ENCODE measurements at regions not wholly inside any gene's neighbourhood (a gene's known extent, or its start where the extent isn't known, plus 50 kb on each side); places are given as distances from the start of the nearest gene placed in this dataset.

DNA sequence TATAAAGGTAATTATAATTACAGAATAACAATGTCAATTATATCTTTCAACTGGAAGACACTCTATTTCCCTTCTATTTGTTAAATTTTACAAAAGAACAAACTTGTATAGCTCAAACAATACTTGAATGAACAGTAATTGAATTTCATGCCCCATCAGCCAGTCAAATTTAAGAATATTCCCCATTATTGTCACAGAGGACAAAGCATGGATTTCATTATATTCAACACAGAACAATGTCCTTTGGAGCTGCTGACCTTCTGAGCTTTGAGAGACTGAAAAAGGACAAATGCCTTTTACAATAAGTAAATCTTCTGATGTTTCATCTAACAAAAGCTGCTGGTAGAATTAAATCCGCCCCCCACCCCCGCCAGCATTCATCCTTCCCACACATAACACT lies 187.5 kb upstream of the MC4R start:
- Histone ChIP-seq H3K27ac (no peak overlapping the region), H3K4me3 (no peak overlapping the region), H3K4me1 (replicated peaks in 1 of 2) (no peaks in the 10 kb centered on the region)
- ATAC-seq (replicated peaks in 6 of 8), result peak in 1 of 8 experiments; percentile 42
- 50 to 63% (median 60%) methylated on average over 1 to 2 of the region's 2 CpGs; no CpG with 5 or more reads in 7 of the 10 experiments for WGBS, 10 experiments
- in situ Hi-C loops (cut with MboI; ENCODE audit: low pct_unique_long_range_greater_than_20kb in 2 of 9, low sequenced_read_pairs in 9 of 9, unreplicated experiment in 9 of 9), result loop anchor here in 2 of 9 experiments (25.0 kb wide), 1 partner anchor 573 kb away; no protein-coding TSS in a partner anchor

DNA sequence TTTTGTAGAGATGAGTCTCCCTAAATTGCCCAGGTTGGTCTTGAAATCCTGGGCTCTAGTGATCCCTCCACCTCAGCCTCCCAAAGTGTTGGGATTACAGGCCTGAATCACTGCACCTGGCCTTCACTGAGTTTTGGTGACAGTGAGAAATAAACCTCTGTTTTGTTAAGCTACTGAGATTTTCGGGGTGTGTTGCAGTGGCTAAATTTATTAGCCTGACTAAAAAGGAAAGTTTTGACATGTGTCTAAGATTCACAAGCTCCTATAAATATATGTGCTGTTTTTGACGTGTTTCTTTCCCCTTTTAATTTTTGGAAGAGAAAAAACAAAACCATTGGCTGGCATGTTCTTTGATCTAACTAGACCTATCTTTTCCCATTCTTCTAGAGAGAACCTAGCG lies 190.5 kb upstream of the MC4R start:
- in situ Hi-C loops (cut with MboI; ENCODE audit: low pct_unique_long_range_greater_than_20kb in 2 of 9, low sequenced_read_pairs in 9 of 9, unreplicated experiment in 9 of 9), result loop anchor here in 2 of 9 experiments (25.0 kb wide), 1 partner anchor 576 kb away; no protein-coding TSS in a partner anchor
- no peak for ATAC-seq (replicated peaks in 6 of 8)
- 27 to 94% (median 77%) methylated on average over 2 to 3 of the region's 3 CpGs; no CpG with 5 or more reads in 2 of the 10 experiments for WGBS, 10 experiments
- Histone ChIP-seq H3K27ac (no peak overlapping the region), H3K4me3 (no peak overlapping the region), H3K4me1 (replicated peaks in 1 of 2) (no peaks in the 10 kb centered on the region)

DNA sequence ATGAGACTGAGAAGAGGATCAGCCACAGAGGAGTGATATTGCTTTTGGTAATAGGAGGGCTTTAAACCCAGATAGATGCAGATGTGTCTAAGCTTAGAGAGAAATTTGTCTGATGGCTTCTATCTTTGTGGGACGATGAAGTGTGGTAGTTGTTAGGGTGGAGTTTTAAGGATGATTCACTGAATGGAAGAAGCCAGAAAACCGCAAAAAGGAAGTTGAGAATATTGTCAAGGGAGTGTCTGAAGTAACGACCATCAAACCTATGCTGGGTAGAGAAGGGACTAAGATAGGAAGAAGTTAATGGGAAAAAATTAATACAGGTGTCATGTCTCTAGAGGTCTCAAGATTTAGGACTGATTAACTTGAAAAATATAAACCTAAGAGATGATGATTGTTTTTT lies 195.6 kb upstream of the MC4R start:
- no peak overlapping the region for H3K27ac ChIP-seq
- WGBS, 10 experiments, result 0 to 100% (median 69%) methylated on average over 1 to 3 of the region's 3 CpGs
- in situ Hi-C loops (cut with MboI; ENCODE audit: low pct_unique_long_range_greater_than_20kb in 2 of 9, low sequenced_read_pairs in 9 of 9, unreplicated experiment in 9 of 9), result loop anchor here in 2 of 9 experiments (25.0 kb wide), 1 partner anchor 581 kb away; no protein-coding TSS in a partner anchor

DNA sequence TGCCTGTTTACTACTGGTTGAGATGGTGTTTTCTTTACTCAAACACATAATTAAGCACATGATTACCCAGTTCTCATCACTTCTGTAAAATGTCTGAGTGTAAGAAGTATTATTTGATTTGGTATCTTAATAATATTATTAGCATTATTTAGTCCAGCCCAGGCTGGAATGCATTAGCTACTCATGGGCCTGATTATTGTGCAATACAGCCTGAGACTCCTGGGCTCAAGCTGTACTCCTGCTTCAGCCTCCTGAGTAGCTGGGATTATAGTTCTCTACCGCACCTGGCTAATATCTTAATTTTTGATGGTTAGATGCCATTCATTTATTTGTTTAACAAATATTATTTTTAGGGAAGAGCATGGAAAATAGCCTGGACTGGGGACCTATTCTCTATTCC lies 197.6 kb upstream of the MC4R start:
- in situ Hi-C loops (cut with MboI; ENCODE audit: low pct_unique_long_range_greater_than_20kb in 2 of 9, low sequenced_read_pairs in 9 of 9, unreplicated experiment in 9 of 9), result loop anchor here in 2 of 9 experiments (25.0 kb wide), 1 partner anchor 583 kb away; no protein-coding TSS in a partner anchor
- no peak overlapping the region for H3K27ac ChIP-seq
- H3K4me3 ChIP-seq, result no peak overlapping the region
- ATAC-seq (replicated peaks in 6 of 8), result no peak
- no peaks in the 10 kb centered on the region for H3K4me1 ChIP-seq (replicated peaks in 1 of 2)
- WGBS, 10 experiments, result 14 to 100% (median 95%) methylated on average over 1 of the region's 1 CpG; no CpG with 5 or more reads in 2 of the 10 experiments

More for the DNA sequence above, 195.6 kb upstream of the MC4R start:
- Histone ChIP-seq H3K4me1 (replicated peaks in 1 of 2) (no peaks in the 10 kb centered on the region), H3K4me3 (no peak overlapping the region)
- ATAC-seq (replicated peaks in 6 of 8), result peak in 2 of 8 experiments; percentile 38 to 57

DNA sequence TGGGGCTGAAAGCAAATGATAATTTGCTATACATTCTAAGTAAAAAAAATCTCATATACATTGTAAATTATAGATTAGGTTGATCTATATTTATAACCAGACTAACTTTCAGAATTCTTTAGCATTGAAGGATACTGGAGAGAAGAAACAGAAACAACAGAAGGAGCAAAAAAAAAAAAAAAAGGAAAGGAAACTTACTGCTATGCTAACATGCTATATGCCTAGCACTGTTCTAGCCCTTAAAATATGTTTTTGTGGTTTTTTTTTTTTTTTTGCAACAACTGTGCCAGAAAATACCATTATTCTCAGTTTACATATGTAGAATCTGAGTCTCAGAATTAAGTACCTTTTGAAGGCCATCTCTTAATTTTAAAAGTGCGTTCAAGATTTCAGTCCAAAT lies 204.9 kb upstream of the MC4R start:
- WGBS, 10 experiments, result 67 to 100% (median 88%) methylated on average over 1 of the region's 1 CpG; no CpG with 5 or more reads in 5 of the 10 experiments
- H3K4me3 ChIP-seq, result no peak overlapping the region
- H3K27ac ChIP-seq, result no peak overlapping the region
- in situ Hi-C loops (cut with MboI; ENCODE audit: low pct_unique_long_range_greater_than_20kb in 2 of 9, low sequenced_read_pairs in 9 of 9, unreplicated experiment in 9 of 9), result no loop called here
- ATAC-seq (replicated peaks in 6 of 8), result no peak
- H3K4me1 ChIP-seq (replicated peaks in 1 of 2), result no peaks in the 10 kb centered on the region

DNA sequence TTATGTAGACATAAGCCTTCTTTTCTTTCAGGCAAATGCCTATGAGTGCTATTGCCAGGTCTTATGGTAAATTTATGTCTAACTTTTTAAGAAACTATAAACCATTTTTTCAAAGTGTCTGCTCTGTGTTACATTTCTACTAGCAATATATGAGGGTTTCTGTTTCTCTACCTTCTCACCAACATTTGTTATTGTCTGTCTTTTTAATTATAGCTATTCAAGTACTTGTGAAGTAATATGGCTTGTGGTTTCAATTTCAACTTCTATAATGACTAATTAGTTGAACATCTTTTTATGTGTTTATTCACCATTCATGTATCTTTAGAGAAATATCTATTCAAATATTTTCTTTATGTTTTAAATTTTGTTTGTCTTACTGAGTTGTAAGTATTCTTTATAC lies 213.1 kb upstream of the MC4R start:
- in situ Hi-C loops (cut with MboI; ENCODE audit: low pct_unique_long_range_greater_than_20kb in 2 of 9, low sequenced_read_pairs in 9 of 9, unreplicated experiment in 9 of 9), result no loop called here
- no peak for ATAC-seq (replicated peaks in 6 of 8)
- Histone ChIP-seq H3K4me1 (replicated peaks in 1 of 2) (no peaks in the 10 kb centered on the region), H3K27ac (no peak overlapping the region), H3K4me3 (no peak overlapping the region)

DNA sequence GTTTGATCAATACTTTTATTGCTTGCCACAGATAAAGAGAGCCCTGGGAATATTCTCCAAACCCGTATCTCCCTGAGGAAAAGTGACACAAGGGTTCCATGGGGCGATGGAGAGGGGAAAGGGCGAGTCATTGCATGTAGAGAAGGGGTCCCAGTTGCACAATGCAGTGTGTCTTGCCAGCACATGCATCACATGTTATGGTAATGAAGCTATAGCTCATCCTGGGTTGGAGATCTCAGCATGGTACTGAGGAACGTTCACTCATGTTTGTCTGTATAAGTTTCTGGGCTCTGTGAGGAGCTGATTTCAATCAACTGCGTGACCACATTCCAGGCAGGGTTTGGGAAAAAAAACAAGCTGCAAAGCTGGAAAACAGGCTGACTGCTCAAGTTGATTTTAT lies 220.7 kb upstream of the MC4R start:
- H3K4me3 ChIP-seq, result no peak overlapping the region
- H3K4me1 ChIP-seq (replicated peaks in 1 of 2), result no peaks in the 10 kb centered on the region
- in situ Hi-C loops (cut with MboI; ENCODE audit: low pct_unique_long_range_greater_than_20kb in 2 of 9, low sequenced_read_pairs in 9 of 9, unreplicated experiment in 9 of 9), result no loop called here
- no peak overlapping the region for H3K27ac ChIP-seq
- peak in 4 of 8 experiments; percentile 18 to 61 (median 56) for ATAC-seq (replicated peaks in 6 of 8)
- 0 to 90% (median 58%) methylated on average over 1 to 5 of the region's 5 CpGs; no CpG with 5 or more reads in 2 of the 10 experiments for WGBS, 10 experiments

DNA sequence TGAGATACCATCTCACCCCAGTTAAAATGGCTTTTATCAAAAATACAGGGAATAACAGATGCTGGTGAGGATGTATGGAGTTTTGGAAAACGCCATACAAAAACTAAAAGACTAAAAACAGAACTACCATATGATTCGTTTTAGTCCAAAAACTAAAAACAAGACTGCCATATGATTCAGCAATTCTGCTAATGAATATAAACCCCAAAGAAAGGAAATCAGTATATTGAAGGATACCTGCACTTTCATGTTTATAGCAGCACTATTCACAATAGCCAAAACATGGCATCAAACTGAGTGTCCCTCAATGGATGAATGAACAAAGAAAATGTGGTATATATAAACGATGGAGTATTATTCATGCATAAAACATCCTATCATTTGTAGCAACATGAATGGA lies 224.4 kb upstream of the MC4R start:
- WGBS, 10 experiments, result 8 to 94% (median 34%) methylated on average over 2 to 3 of the region's 3 CpGs; no CpG with 5 or more reads in 2 of the 10 experiments
- no peak for ATAC-seq (replicated peaks in 6 of 8)
- Histone ChIP-seq H3K4me1 (replicated peaks in 1 of 2) (no peaks in the 10 kb centered on the region), H3K4me3 (no peak overlapping the region), H3K27ac (no peak overlapping the region)
- in situ Hi-C loops (cut with MboI; ENCODE audit: low pct_unique_long_range_greater_than_20kb in 2 of 9, low sequenced_read_pairs in 9 of 9, unreplicated experiment in 9 of 9), result no loop called here

DNA sequence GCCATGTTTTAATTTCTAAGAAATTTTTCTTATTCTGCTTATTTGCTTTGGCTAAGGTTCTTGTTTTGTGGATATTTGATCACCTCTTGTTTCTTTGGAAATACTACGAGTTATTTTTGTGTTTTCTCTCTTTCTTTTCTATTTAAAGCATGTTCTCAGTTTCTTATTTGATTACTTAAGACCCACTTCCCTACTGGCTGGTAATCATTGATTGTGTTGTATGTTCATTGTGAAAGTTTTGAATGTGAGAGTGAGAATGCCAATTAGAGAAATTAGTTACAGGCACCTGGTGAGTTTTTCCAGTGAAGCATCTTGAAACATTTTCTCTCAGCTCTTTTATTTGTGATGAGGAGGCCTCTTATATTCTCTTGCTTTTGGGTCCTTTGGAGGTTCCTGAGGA lies 226.7 kb upstream of the MC4R start:
- in situ Hi-C loops (cut with MboI; ENCODE audit: low pct_unique_long_range_greater_than_20kb in 2 of 9, low sequenced_read_pairs in 9 of 9, unreplicated experiment in 9 of 9), result no loop called here
- no peak for ATAC-seq (replicated peaks in 6 of 8)
- WGBS, 10 experiments, result 0 to 100% (median 71%) methylated on average over 1 of the region's 1 CpG; no CpG with 5 or more reads in 1 of the 10 experiments
- no peak overlapping the region for H3K27ac ChIP-seq
- H3K4me1 ChIP-seq (replicated peaks in 1 of 2), result no peaks in the 10 kb centered on the region
- no peak overlapping the region for H3K4me3 ChIP-seq

DNA sequence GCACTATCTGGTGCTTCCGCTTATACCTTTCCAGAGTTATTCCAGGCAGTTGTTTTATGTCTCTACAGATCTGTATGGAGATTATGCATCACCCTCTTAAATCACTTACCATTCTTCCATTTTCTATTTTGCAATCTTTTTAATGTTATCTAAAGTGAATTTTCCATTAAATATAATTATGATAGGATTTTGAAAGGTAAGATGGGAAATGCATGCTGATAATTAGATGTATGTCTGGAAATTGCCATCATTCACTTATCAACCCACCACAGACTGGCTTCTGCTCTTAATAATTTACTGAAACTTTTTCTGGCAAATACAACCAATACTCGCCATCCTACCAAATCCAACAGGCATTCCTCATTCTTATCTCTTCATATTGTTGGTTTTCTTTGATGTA lies 227.4 kb upstream of the MC4R start:
- Histone ChIP-seq H3K27ac (no peak overlapping the region), H3K4me3 (no peak overlapping the region), H3K4me1 (replicated peaks in 1 of 2) (no peaks in the 10 kb centered on the region)
- ATAC-seq (replicated peaks in 6 of 8), result no peak
- in situ Hi-C loops (cut with MboI; ENCODE audit: low pct_unique_long_range_greater_than_20kb in 2 of 9, low sequenced_read_pairs in 9 of 9, unreplicated experiment in 9 of 9), result no loop called here
- WGBS, 10 experiments, result 13 to 100% (median 87%) methylated on average over 1 to 2 of the region's 2 CpGs

DNA sequence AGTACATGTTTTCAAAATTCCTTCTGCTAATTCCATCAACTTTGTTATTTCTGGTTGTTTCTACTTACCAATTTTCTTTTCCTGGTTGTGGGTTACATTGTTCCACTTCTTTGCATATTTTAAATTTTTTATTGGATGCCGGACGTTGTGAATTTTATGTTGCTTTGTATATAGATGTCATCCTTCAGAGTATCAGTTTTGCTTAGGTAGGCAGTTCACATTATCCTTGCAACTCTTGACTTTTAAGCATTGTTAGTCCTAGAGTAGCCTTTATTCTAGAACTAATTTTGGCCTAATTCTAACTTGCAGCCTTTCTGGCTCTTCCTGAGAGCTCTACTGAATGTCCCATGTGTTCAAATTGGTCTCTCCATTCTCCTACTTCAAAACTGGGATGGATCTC lies 228.7 kb upstream of the MC4R start:
- no peaks in the 10 kb centered on the region for H3K4me1 ChIP-seq (replicated peaks in 1 of 2)
- in situ Hi-C loops (cut with MboI; ENCODE audit: low pct_unique_long_range_greater_than_20kb in 2 of 9, low sequenced_read_pairs in 9 of 9, unreplicated experiment in 9 of 9), result no loop called here
- WGBS, 10 experiments, result 22 to 100% (median 81%) methylated on average over 2 of the region's 2 CpGs; no CpG with 5 or more reads in 2 of the 10 experiments
- H3K27ac ChIP-seq, result no peak overlapping the region
- no peak overlapping the region for H3K4me3 ChIP-seq
- ATAC-seq (replicated peaks in 6 of 8), result no peak

DNA sequence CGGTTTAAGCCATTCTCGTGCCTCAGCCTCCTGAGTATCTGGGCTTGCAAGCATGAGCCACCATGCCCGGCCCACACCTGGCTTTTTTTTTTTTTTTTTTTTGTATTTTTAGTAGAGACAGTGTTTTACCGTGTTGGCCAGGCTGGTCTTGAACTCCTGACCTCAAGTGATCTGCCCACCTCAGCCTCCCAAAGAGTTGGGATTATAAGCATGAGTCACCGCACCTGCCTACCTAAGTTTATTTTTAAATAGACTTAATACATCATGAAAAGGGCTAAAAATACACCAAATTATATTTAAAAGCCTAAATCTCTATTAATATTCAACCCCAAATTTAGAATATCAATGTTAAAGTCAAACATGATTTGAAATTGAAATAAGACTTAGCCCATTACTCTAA lies 250.8 kb upstream of the MC4R start:
- H3K4me3 ChIP-seq, result no peak overlapping the region
- H3K27ac ChIP-seq, result no peak overlapping the region
- ATAC-seq (replicated peaks in 6 of 8), result no peak
- in situ Hi-C loops (cut with MboI; ENCODE audit: low pct_unique_long_range_greater_than_20kb in 2 of 9, low sequenced_read_pairs in 9 of 9, unreplicated experiment in 9 of 9), result no loop called here
- H3K4me1 ChIP-seq (replicated peaks in 1 of 2), result no peaks in the 10 kb centered on the region
- WGBS, 10 experiments, result 50 to 96% (median 83%) methylated on average over 2 to 5 of the region's 5 CpGs

DNA sequence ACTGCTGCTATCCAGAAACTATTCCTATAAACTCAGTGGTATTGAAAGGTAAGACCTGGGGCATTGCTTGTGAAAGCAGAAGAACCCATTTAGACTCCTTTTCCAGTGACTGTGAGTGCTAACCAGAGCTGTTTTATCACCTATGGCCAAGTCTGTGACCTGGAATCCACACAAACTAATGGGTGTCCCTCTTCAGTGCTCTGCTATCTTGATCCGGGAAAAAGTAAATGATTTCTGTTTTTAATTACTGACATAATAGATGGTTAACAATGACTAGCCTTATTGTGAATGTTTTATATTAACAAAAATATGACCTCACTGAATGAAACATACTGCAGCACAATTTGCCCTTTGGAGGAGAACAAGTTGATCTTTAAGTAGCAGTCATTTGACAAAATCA lies 251.6 kb upstream of the MC4R start:
- 0 to 100% (median 90%) methylated on average over 1 of the region's 1 CpG; no CpG with 5 or more reads in 5 of the 10 experiments for WGBS, 10 experiments

DNA sequence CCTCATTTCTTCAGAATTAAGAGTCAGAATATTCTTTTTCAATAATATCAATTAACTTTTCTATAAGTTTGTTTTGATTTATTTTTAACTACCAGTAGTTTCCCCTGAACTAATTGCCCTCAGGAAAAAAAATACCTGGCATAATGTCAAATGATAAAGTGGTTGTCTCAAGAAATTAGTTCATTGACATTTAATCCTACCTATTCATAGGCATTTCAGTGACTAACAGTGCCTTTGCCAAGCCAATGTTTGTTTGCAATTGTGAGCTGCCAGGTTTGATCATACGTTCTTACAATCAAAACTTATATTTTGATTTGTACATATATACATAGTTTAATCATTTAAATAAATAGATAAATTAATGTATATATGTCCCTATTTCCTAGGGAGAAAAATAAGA lies 267.3 kb upstream of the MC4R start:
- in situ Hi-C loops (cut with MboI; ENCODE audit: low pct_unique_long_range_greater_than_20kb in 2 of 9, low sequenced_read_pairs in 9 of 9, unreplicated experiment in 9 of 9), result no loop called here

More for the DNA sequence above, 251.6 kb upstream of the MC4R start:
- in situ Hi-C loops (cut with MboI; ENCODE audit: low pct_unique_long_range_greater_than_20kb in 2 of 9, low sequenced_read_pairs in 9 of 9, unreplicated experiment in 9 of 9), result no loop called here
- no peak overlapping the region for H3K27ac ChIP-seq
- H3K4me1 ChIP-seq (replicated peaks in 1 of 2), result no peaks in the 10 kb centered on the region
- H3K4me3 ChIP-seq, result no peak overlapping the region
- ATAC-seq (replicated peaks in 6 of 8), result no peak

More for the DNA sequence above, 267.3 kb upstream of the MC4R start:
- no peak overlapping the region for H3K4me3 ChIP-seq
- H3K27ac ChIP-seq, result no peak overlapping the region
- 9 to 100% (median 88%) methylated on average over 1 of the region's 1 CpG; no CpG with 5 or more reads in 1 of the 10 experiments for WGBS, 10 experiments
- H3K4me1 ChIP-seq (replicated peaks in 1 of 2), result no peaks in the 10 kb centered on the region
- no peak for ATAC-seq (replicated peaks in 6 of 8)
